B cell (primary cell): ENCODE measurements at regions not wholly inside any gene's neighbourhood (a gene's known extent, or its start where the extent isn't known, plus 50 kb on each side); places are given as distances from the start of the nearest gene placed in this dataset.

Experiments used
- CTCF ChIP-seq: fragments of 200-600 bp; IDR thresholded peaks from one replicate; pipeline ENCODE4 v1.8.0; 2022; ENCODE audit warnings: antibody characterized with exemption, mild to moderate bottlenecking
- EZH2 ChIP-seq: IDR thresholded peaks from 2 replicates; pipeline ENCODE4 v1.6.1; 2012; ENCODE audit warnings: borderline replicate concordance, low read depth, mild to moderate bottlenecking, moderate library complexity, low read length; ENCODE audit not compliant: insufficient read depth, poor library complexity, severe bottlenecking

- TF ChIP-seq CTCF (no peak), EZH2 (no peak)
Measured at GRCh38 chr13:32840113-32840512, 176.1 kb upstream of the KL start.
